Activated CD8-positive, alpha-beta T cell treated with anti-CD3 and anti-CD28 coated beads, Interleukin-2, amount 10 ng/mL, durations not matched to agents 7 days and 5 days (primary cell): ENCODE measurements at regions not wholly inside any gene's neighbourhood (a gene's known extent, or its start where the extent isn't known, plus 50 kb on each side); places are given as distances from the start of the nearest gene placed in this dataset.
A peak's percentile ranks its signal among the peaks of the same experiment; 100 is the strongest.

ENCODE experiments used
- ATAC-seq: fragments of 150-1000 bp; cut with Tn5 transposase; one replicate; pipeline ENCODE4 v1.10.0; 2021; ENCODE audit warnings: moderate library complexity
- CTCF ChIA-PET: fragments of 350-600 bp; sonication (Branson Sonifier 250); formaldehyde crosslinking; loops from one replicate; lab custom pipeline; 2021; ENCODE audit warnings: antibody characterized with exemption; lab: Charles Lee
- POLR2A ChIA-PET: fragments of 350-600 bp; sonication (Branson Sonifier 250); formaldehyde crosslinking; loops from one replicate; lab custom pipeline; 2021; ENCODE audit warnings: antibody characterized with exemption; lab: Charles Lee
- DNase-seq: peaks from one replicate; pipeline ENCODE4 v3.0.0-alpha.2; 2020
- H3K27ac Mint-ChIP-seq: one replicate; pipeline ENCODE4 v1.8.0; 2021; ENCODE audit warnings: mild to moderate bottlenecking, mixed read lengths
- H3K27me3 Mint-ChIP-seq: one replicate; pipeline ENCODE4 v1.8.0; 2021; ENCODE audit warnings: low read depth, mixed read lengths
- H3K36me3 Mint-ChIP-seq: one replicate; pipeline ENCODE4 v1.8.0; 2021; ENCODE audit warnings: low read depth, mixed read lengths
- H3K4me1 Mint-ChIP-seq: one replicate; pipeline ENCODE4 v1.8.0; 2021; ENCODE audit warnings: low read depth, mixed read lengths
- H3K4me3 Mint-ChIP-seq: one replicate; pipeline ENCODE4 v1.8.0; 2021; ENCODE audit warnings: mild to moderate bottlenecking, mixed read lengths
- H3K9me3 Mint-ChIP-seq: one replicate; pipeline ENCODE4 v1.8.0; 2022; ENCODE audit warnings: mixed read lengths; ENCODE audit not compliant: insufficient read depth

- Mint-ChIP-seq H3K9me3 (no peaks in the 10 kb centered on the region), H3K27ac (no peak overlapping the region), H3K36me3 (no peaks in the 10 kb centered on the region), H3K27me3 (no peaks in the 10 kb centered on the region), H3K4me3 (no peak overlapping the region), H3K4me1 (peaks cover 6% of the 10 kb centered on the region)
- ChIA-PET POLR2A (no interaction called here), CTCF (interaction anchor here (1.0 to 3.5 kb wide), 3 partner anchors 10 to 350 kb away, joined by 3 to 19 read pairs (median 4); no protein-coding TSS in a partner anchor)
- ATAC-seq (no peak), DNase-seq (no peak)
Observed at GRCh38 chr2:176804392-176804791, 408.2 kb upstream of the HNRNPA3 start.

- no peaks in the 10 kb centered on the region for H3K36me3 Mint-ChIP-seq
- no peak for ATAC-seq
- no peak for DNase-seq
- H3K27me3 Mint-ChIP-seq = no peaks in the 10 kb centered on the region
- peaks cover 6% of the 10 kb centered on the region for H3K4me1 Mint-ChIP-seq
- no peaks in the 10 kb centered on the region for H3K9me3 Mint-ChIP-seq
- H3K27ac Mint-ChIP-seq = no peak overlapping the region
- CTCF ChIA-PET = interaction anchor here (1.0 to 3.5 kb wide), 2 partner anchors 9 to 351 kb away, joined by 3 to 19 read pairs; no protein-coding TSS in a partner anchor
- POLR2A ChIA-PET = interaction anchor here (0.7 kb wide), 1 partner anchor 311 kb away, joined by 3 read pairs; no protein-coding TSS in a partner anchor
- no peak overlapping the region for H3K4me3 Mint-ChIP-seq
Observed at GRCh38 chr2:176805345-176805744, 407.2 kb upstream of the HNRNPA3 start.

- Mint-ChIP-seq H3K27me3 (no peaks in the 10 kb centered on the region), H3K36me3 (no peaks in the 10 kb centered on the region), H3K4me3 (no peak overlapping the region), H3K9me3 (no peaks in the 10 kb centered on the region), H3K4me1 (peaks cover 24% of the 10 kb centered on the region), H3K27ac (no peak overlapping the region)
- ATAC-seq (no peak), DNase-seq (no peak)
- POLR2A ChIA-PET = interaction anchor here (1.0 kb wide), 1 partner anchor 9 kb away, joined by 3 read pairs; no protein-coding TSS in a partner anchor
- CTCF ChIA-PET = interaction anchor here (1.0 to 3.8 kb wide), 6 partner anchors 12 to 685 kb away, joined by 3 to 38 read pairs (median 9); no protein-coding TSS in a partner anchor
Observed at GRCh38 chr2:176812246-176812775, 400.3 kb upstream of the HNRNPA3 start.

GRCh38 chr2:176813156-176813555 lies 399.4 kb upstream of the HNRNPA3 start:
- H3K4me3 Mint-ChIP-seq = no peak overlapping the region
- peaks cover 25% of the 10 kb centered on the region for H3K4me1 Mint-ChIP-seq
- no peaks in the 10 kb centered on the region for H3K9me3 Mint-ChIP-seq
- H3K27ac Mint-ChIP-seq = no peak overlapping the region
- H3K36me3 Mint-ChIP-seq = no peaks in the 10 kb centered on the region
- POLR2A ChIA-PET = interaction anchor here (1.0 kb wide), 1 partner anchor 9 kb away, joined by 3 read pairs; no protein-coding TSS in a partner anchor
- H3K27me3 Mint-ChIP-seq = no peaks in the 10 kb centered on the region
- CTCF ChIA-PET = interaction anchor here (0.8 to 3.8 kb wide), 17 partner anchors 12 to 686 kb away, joined by 3 to 38 read pairs (median 5); no protein-coding TSS in a partner anchor
- DNase-seq (no peak), ATAC-seq (no peak)

- Mint-ChIP-seq H3K4me3 (no peak overlapping the region), H3K36me3 (no peaks in the 10 kb centered on the region), H3K9me3 (no peaks in the 10 kb centered on the region), H3K4me1 (peaks cover 25% of the 10 kb centered on the region), H3K27me3 (no peaks in the 10 kb centered on the region), H3K27ac (no peak overlapping the region)
- DNase-seq = no peak
- no peak for ATAC-seq
- ChIA-PET POLR2A (no interaction called here), CTCF (interaction anchor here (0.6 to 3.8 kb wide), 26 partner anchors 10 to 686 kb away, joined by 3 to 38 read pairs (median 6); no protein-coding TSS in a partner anchor)
Observed at GRCh38 chr2:176813621-176814049, 399.0 kb upstream of the HNRNPA3 start.

- Mint-ChIP-seq H3K4me1 (peaks cover 28% of the 10 kb centered on the region), H3K9me3 (no peaks in the 10 kb centered on the region), H3K27ac (no peak overlapping the region), H3K27me3 (no peaks in the 10 kb centered on the region), H3K36me3 (no peaks in the 10 kb centered on the region), H3K4me3 (no peak overlapping the region)
- CTCF ChIA-PET = interaction anchor here (0.6 to 3.8 kb wide), 39 partner anchors 10 to 687 kb away, joined by 3 to 38 read pairs (median 4); no protein-coding TSS in a partner anchor
- ATAC-seq = no peak
- POLR2A ChIA-PET = no interaction called here
- no peak for DNase-seq
Observed at GRCh38 chr2:176814274-176814673, 398.3 kb upstream of the HNRNPA3 start.

- H3K27ac Mint-ChIP-seq = peak overlapping the region; percentile 1
- H3K9me3 Mint-ChIP-seq = no peaks in the 10 kb centered on the region
- ATAC-seq = no peak
- no peaks in the 10 kb centered on the region for H3K36me3 Mint-ChIP-seq
- H3K4me3 Mint-ChIP-seq = no peak overlapping the region
- no peaks in the 10 kb centered on the region for H3K27me3 Mint-ChIP-seq
- POLR2A ChIA-PET = no interaction called here
- DNase-seq = peak; percentile 40
- CTCF ChIA-PET = interaction anchor here (0.6 to 3.8 kb wide), 37 partner anchors 10 to 688 kb away, joined by 3 to 38 read pairs (median 4); no protein-coding TSS in a partner anchor
- H3K4me1 Mint-ChIP-seq = peaks cover 31% of the 10 kb centered on the region
Observed at GRCh38 chr2:176814740-176815367, 397.7 kb upstream of the HNRNPA3 start.

- no peaks in the 10 kb centered on the region for H3K36me3 Mint-ChIP-seq
- DNase-seq (peak; percentile 57), ATAC-seq (peak; percentile 76)
- H3K4me3 Mint-ChIP-seq = no peak overlapping the region
- POLR2A ChIA-PET = interaction anchor here (0.6 to 0.7 kb wide), 2 partner anchors 29 to 63 kb away, joined by 5 read pairs; no protein-coding TSS in a partner anchor
- no peaks in the 10 kb centered on the region for H3K27me3 Mint-ChIP-seq
- peaks cover 45% of the 10 kb centered on the region for H3K4me1 Mint-ChIP-seq
- peak overlapping the region; percentile 37 for H3K27ac Mint-ChIP-seq
- no peaks in the 10 kb centered on the region for H3K9me3 Mint-ChIP-seq
- CTCF ChIA-PET = interaction anchor here (0.7 to 6.5 kb wide), 12 partner anchors 9 to 332 kb away, joined by 3 to 68 read pairs (median 6); no protein-coding TSS in a partner anchor
Observed at GRCh38 chr2:176817061-176817565, 395.5 kb upstream of the HNRNPA3 start.

GRCh38 chr2:176818076-176818475 lies 394.5 kb upstream of the HNRNPA3 start:
- no peak overlapping the region for H3K4me3 Mint-ChIP-seq
- ChIA-PET CTCF (interaction anchor here (1.0 to 6.5 kb wide), 10 partner anchors 8 to 331 kb away, joined by 3 to 68 read pairs (median 8); no protein-coding TSS in a partner anchor), POLR2A (no interaction called here)
- DNase-seq (no peak), ATAC-seq (no peak)
- peak overlapping the region; percentile 2 for H3K27ac Mint-ChIP-seq
- no peaks in the 10 kb centered on the region for H3K9me3 Mint-ChIP-seq
- H3K4me1 Mint-ChIP-seq = peaks cover 53% of the 10 kb centered on the region
- H3K36me3 Mint-ChIP-seq = no peaks in the 10 kb centered on the region
- no peaks in the 10 kb centered on the region for H3K27me3 Mint-ChIP-seq

- Mint-ChIP-seq H3K27ac (no peak overlapping the region), H3K4me1 (peaks cover 57% of the 10 kb centered on the region), H3K27me3 (no peaks in the 10 kb centered on the region), H3K9me3 (no peaks in the 10 kb centered on the region), H3K36me3 (peaks cover 3% of the 10 kb centered on the region), H3K4me3 (no peak overlapping the region)
- no peak for ATAC-seq
- POLR2A ChIA-PET = no interaction called here
- CTCF ChIA-PET = interaction anchor here (1.0 to 6.5 kb wide), 9 partner anchors 7 to 330 kb away, joined by 3 to 68 read pairs (median 6); no protein-coding TSS in a partner anchor
- DNase-seq = no peak
Observed at GRCh38 chr2:176818617-176819016, 394.0 kb upstream of the HNRNPA3 start.

- ChIA-PET CTCF (interaction anchor here (0.7 to 6.5 kb wide), 10 partner anchors 9 to 679 kb away, joined by 3 to 68 read pairs (median 3); no protein-coding TSS in a partner anchor), POLR2A (no interaction called here)
- Mint-ChIP-seq H3K9me3 (no peaks in the 10 kb centered on the region), H3K27ac (no peak overlapping the region), H3K36me3 (peaks cover 3% of the 10 kb centered on the region), H3K4me3 (no peak overlapping the region), H3K27me3 (no peaks in the 10 kb centered on the region), H3K4me1 (peaks cover 62% of the 10 kb centered on the region)
- DNase-seq = no peak
- ATAC-seq = no peak
Observed at GRCh38 chr2:176819306-176819705, 393.3 kb upstream of the HNRNPA3 start.
